GM23338 (cell line): ENCODE measurements at regions not wholly inside any gene's neighbourhood (a gene's known extent, or its start where the extent isn't known, plus 50 kb on each side); places are given as distances from the start of the nearest gene placed in this dataset.

Source experiments
- ATAC-seq: fragments of 200-7000 bp; cut with Tn5 transposase; 3 replicates; pipeline ENCODE4 v1.9.1; 2020
- DNase-seq: peaks from one replicate; pipeline ENCODE4 v3.0.0-alpha.2; 2015; ENCODE audit warnings: low spot score
- H2AFZ ChIP-seq: fragments of 200-600 bp; sonication (generic); 2 replicates; pipeline ENCODE4 v1.8.0; 2016; ENCODE audit warnings: antibody characterized with exemption, mild to moderate bottlenecking, moderate library complexity
- H3F3A ChIP-seq: fragments of 200-600 bp; sonication (generic); replicated peaks from 2 replicates; pipeline ENCODE4 v1.8.0; 2017; ENCODE audit warnings: antibody characterized with exemption, mixed run types, low read depth
- H3K27ac ChIP-seq: fragments of 200-600 bp; sonication (generic); 2 replicates; pipeline ENCODE4 v1.6.1; 2016; ENCODE audit warnings: low read depth
- H3K27me3 ChIP-seq: fragments of 200-600 bp; sonication (generic); 2 replicates; pipeline ENCODE4 v1.8.0; 2016; ENCODE audit warnings: mild to moderate bottlenecking, mixed run types, moderate library complexity; ENCODE audit not compliant: insufficient read depth
- H3K36me3 ChIP-seq: fragments of 200-600 bp; sonication (generic); 2 replicates; pipeline ENCODE4 v1.8.0; 2016; ENCODE audit warnings: mild to moderate bottlenecking; ENCODE audit not compliant: insufficient read depth
- H3K4me1 ChIP-seq: fragments of 200-600 bp; sonication (generic); 2 replicates; pipeline ENCODE4 v1.8.0; 2016; ENCODE audit warnings: mild to moderate bottlenecking, moderate library complexity; ENCODE audit not compliant: insufficient read depth
- H3K4me2 ChIP-seq: fragments of 200-600 bp; sonication (generic); 2 replicates; pipeline ENCODE4 v1.7.1; 2017; ENCODE audit warnings: mixed run types
- H3K4me3 ChIP-seq: fragments of 200-600 bp; sonication (generic); 2 replicates; pipeline ENCODE4 v1.6.1; 2016; ENCODE audit warnings: mixed run types
- H3K79me2 ChIP-seq: fragments of 200-600 bp; sonication (generic); replicated peaks from 2 replicates; pipeline ENCODE4 v1.8.0; 2017; ENCODE audit warnings: mild to moderate bottlenecking; ENCODE audit not compliant: insufficient read depth
- H3K9me2 ChIP-seq: fragments of 200-600 bp; sonication (generic); 2 replicates; pipeline ENCODE4 v1.8.0; 2017; ENCODE audit not compliant: insufficient read depth
- H4K20me1 ChIP-seq: fragments of 200-600 bp; sonication (generic); replicated peaks from 2 replicates; pipeline ENCODE4 v1.8.0; 2017; ENCODE audit warnings: mild to moderate bottlenecking; ENCODE audit not compliant: insufficient read depth
- H3K27ac Mint-ChIP-seq: 2 replicates; pipeline ENCODE4 v1.8.0; 2020; ENCODE audit warnings: inconsistent platforms, mild to moderate bottlenecking, moderate library complexity, mixed read lengths
- H3K27me3 Mint-ChIP-seq: 3 replicates; pipeline ENCODE4 v1.8.0; 2022; ENCODE audit warnings: low read depth, mild to moderate bottlenecking, moderate library complexity, mixed read lengths, inconsistent platforms; ENCODE audit not compliant: insufficient read depth, poor library complexity
- H3K36me3 Mint-ChIP-seq: 3 replicates; pipeline ENCODE4 v1.8.0; 2021; ENCODE audit warnings: low read depth, mild to moderate bottlenecking, inconsistent platforms, moderate library complexity, mixed read lengths
- H3K4me1 Mint-ChIP-seq: 3 replicates; pipeline ENCODE4 v1.8.0; 2020; ENCODE audit warnings: mild to moderate bottlenecking, inconsistent platforms, mixed read lengths
- H3K4me3 Mint-ChIP-seq: 3 replicates; pipeline ENCODE4 v1.8.0; 2021; ENCODE audit warnings: moderate library complexity, mild to moderate bottlenecking, inconsistent platforms, mixed read lengths
- H3K9me3 Mint-ChIP-seq: 3 replicates; pipeline ENCODE4 v1.8.0; 2020; ENCODE audit warnings: moderate library complexity, mild to moderate bottlenecking, inconsistent platforms, mixed read lengths
- CREB1 ChIP-seq: fragments of 250-450 bp; sonication (Bioruptor Pico); IDR thresholded peaks from 2 replicates; pipeline ENCODE4 v1.5.0; 2020; ENCODE audit warnings: low read depth, mild to moderate bottlenecking, moderate library complexity
- ETS1 ChIP-seq: IDR thresholded peaks from 2 replicates; pipeline ENCODE4 v1.6.1; 2016; ENCODE audit warnings: antibody characterized with exemption
- EZH2 ChIP-seq: fragments of 200-600 bp; sonication (generic); IDR thresholded peaks from one replicate; pipeline ENCODE4 v1.8.0; 2017; ENCODE audit warnings: antibody characterized with exemption, mild to moderate bottlenecking, low read depth; ENCODE audit not compliant: unreplicated experiment
- EZH2phosphoT487 ChIP-seq: fragments of 200-600 bp; sonication (generic); IDR thresholded peaks from one replicate; pipeline ENCODE4 v1.8.1; 2018; ENCODE audit warnings: antibody characterized with exemption; ENCODE audit not compliant: unreplicated experiment
- JUNB ChIP-seq: IDR thresholded peaks from one replicate; pipeline ENCODE4 v1.6.1; 2016; ENCODE audit warnings: antibody characterized with exemption; ENCODE audit not compliant: unreplicated experiment
- NANOG ChIP-seq: IDR thresholded peaks from 2 replicates; pipeline ENCODE4 v1.6.1; 2016; ENCODE audit warnings: antibody characterized with exemption, borderline replicate concordance
- POLR2AphosphoS5 ChIP-seq: IDR thresholded peaks from 2 replicates; pipeline ENCODE4 v1.6.1; 2016; ENCODE audit warnings: antibody characterized with exemption, low read depth
- STAT1 ChIP-seq: IDR thresholded peaks from one replicate; pipeline ENCODE4 v1.6.1; 2016; ENCODE audit warnings: antibody characterized with exemption; ENCODE audit not compliant: unreplicated experiment
- ZNF114 ChIP-seq: fragments of 250-450 bp; sonication (Bioruptor Pico); IDR thresholded peaks from 2 replicates; pipeline ENCODE4 v1.5.0; 2020; ENCODE audit warnings: mild to moderate bottlenecking, moderate library complexity
- ZNF331 ChIP-seq: fragments of 250-450 bp; sonication (Bioruptor Pico); IDR thresholded peaks from 2 replicates; pipeline ENCODE4 v1.5.0; 2020; ENCODE audit warnings: low read depth, mild to moderate bottlenecking, moderate library complexity
- ZNF462 ChIP-seq: fragments of 250-450 bp; sonication (Bioruptor Pico); IDR thresholded peaks from 2 replicates; pipeline ENCODE4 v1.5.0; 2020; ENCODE audit warnings: mild to moderate bottlenecking, moderate library complexity
- TF ChIP-seq, protein P1 (sequence below): IDR thresholded peaks from one replicate; pipeline ENCODE4 v1.6.1; 2018; ENCODE audit warnings: antibody characterized with exemption; ENCODE audit not compliant: unreplicated experiment
- TF ChIP-seq, protein P2 (sequence below), 2 experiments: fragments of 200-600 bp in 1 of 2; sonication (generic) in 1 of 2; conservative IDR thresholded peaks; 2 replicates each; pipeline versions ENCODE4 v1.5.1 to v1.6.1; 2016 to 2017; ENCODE audit warnings: antibody characterized with exemption in 2 of 2, low read depth in 2 of 2, mild to moderate bottlenecking in 2 of 2, moderate library complexity in 1 of 2

- peaks cover 7% of the 10 kb centered on the region for H3K27me3 Mint-ChIP-seq
- no peak for TF ChIP-seq EZH2phosphoT487
- TF ChIP-seq ZNF114 (CRISPR knock-in tag) = no peak
- TF ChIP-seq, protein P1, sequence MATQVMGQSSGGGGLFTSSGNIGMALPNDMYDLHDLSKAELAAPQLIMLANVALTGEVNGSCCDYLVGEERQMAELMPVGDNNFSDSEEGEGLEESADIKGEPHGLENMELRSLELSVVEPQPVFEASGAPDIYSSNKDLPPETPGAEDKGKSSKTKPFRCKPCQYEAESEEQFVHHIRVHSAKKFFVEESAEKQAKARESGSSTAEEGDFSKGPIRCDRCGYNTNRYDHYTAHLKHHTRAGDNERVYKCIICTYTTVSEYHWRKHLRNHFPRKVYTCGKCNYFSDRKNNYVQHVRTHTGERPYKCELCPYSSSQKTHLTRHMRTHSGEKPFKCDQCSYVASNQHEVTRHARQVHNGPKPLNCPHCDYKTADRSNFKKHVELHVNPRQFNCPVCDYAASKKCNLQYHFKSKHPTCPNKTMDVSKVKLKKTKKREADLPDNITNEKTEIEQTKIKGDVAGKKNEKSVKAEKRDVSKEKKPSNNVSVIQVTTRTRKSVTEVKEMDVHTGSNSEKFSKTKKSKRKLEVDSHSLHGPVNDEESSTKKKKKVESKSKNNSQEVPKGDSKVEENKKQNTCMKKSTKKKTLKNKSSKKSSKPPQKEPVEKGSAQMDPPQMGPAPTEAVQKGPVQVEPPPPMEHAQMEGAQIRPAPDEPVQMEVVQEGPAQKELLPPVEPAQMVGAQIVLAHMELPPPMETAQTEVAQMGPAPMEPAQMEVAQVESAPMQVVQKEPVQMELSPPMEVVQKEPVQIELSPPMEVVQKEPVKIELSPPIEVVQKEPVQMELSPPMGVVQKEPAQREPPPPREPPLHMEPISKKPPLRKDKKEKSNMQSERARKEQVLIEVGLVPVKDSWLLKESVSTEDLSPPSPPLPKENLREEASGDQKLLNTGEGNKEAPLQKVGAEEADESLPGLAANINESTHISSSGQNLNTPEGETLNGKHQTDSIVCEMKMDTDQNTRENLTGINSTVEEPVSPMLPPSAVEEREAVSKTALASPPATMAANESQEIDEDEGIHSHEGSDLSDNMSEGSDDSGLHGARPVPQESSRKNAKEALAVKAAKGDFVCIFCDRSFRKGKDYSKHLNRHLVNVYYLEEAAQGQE = no peak
- TF ChIP-seq ETS1 = no peak
- TF ChIP-seq ZNF331 (CRISPR knock-in tag) = no peak
- no peak for TF ChIP-seq NANOG
- no peak for TF ChIP-seq ZNF462 (CRISPR knock-in tag)
- TF ChIP-seq JUNB = no peak
- no peak for TF ChIP-seq STAT1
- no peak for TF ChIP-seq CREB1 (CRISPR knock-in tag)
- TF ChIP-seq EZH2 = no peak
- TF ChIP-seq POLR2AphosphoS5 = no peak
- TF ChIP-seq, protein P2, sequence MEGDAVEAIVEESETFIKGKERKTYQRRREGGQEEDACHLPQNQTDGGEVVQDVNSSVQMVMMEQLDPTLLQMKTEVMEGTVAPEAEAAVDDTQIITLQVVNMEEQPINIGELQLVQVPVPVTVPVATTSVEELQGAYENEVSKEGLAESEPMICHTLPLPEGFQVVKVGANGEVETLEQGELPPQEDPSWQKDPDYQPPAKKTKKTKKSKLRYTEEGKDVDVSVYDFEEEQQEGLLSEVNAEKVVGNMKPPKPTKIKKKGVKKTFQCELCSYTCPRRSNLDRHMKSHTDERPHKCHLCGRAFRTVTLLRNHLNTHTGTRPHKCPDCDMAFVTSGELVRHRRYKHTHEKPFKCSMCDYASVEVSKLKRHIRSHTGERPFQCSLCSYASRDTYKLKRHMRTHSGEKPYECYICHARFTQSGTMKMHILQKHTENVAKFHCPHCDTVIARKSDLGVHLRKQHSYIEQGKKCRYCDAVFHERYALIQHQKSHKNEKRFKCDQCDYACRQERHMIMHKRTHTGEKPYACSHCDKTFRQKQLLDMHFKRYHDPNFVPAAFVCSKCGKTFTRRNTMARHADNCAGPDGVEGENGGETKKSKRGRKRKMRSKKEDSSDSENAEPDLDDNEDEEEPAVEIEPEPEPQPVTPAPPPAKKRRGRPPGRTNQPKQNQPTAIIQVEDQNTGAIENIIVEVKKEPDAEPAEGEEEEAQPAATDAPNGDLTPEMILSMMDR (conservative IDR thresholded peaks at IDR 0.05; ENCODE audit: low read depth in 2 of 2) = no peak
- ATAC-seq = no peak
Measured at GRCh38 chr4:181018913-181019312, 1224.3 kb upstream of the TENM3 start.

More at GRCh38 chr4:181018913-181019312, 1224.3 kb upstream of the TENM3 start:
- H3K36me3 Mint-ChIP-seq = 0 out of 3 replicates have a peak, but pooled peaks cover under 1% of the 10 kb centered on the region
- H3K27ac Mint-ChIP-seq = no peak overlapping the region
- DNase-seq = no peak
- H3K4me1 ChIP-seq = 0 out of 2 replicates have a peak, but pooled peaks cover 9% of the 10 kb centered on the region
- H3K9me2 ChIP-seq = no peaks in the 10 kb centered on the region
- H3K27ac ChIP-seq = no peak overlapping the region
- H3K4me1 Mint-ChIP-seq = peaks cover 11% of the 10 kb centered on the region
- H3K9me3 Mint-ChIP-seq = peaks cover 6% of the 10 kb centered on the region
- no peak overlapping the region for H3K4me2 ChIP-seq
- H2AFZ ChIP-seq = no peak overlapping the region
- H3K79me2 ChIP-seq = no peaks in the 10 kb centered on the region
- H3K27me3 ChIP-seq = no peaks in the 10 kb centered on the region
- no peak overlapping the region for H3K4me3 ChIP-seq
- no peaks in the 10 kb centered on the region for H3F3A ChIP-seq
- H4K20me1 ChIP-seq = no peaks in the 10 kb centered on the region
- no peak overlapping the region for H3K4me3 Mint-ChIP-seq
- no peaks in the 10 kb centered on the region for H3K36me3 ChIP-seq
